ENCODE measurements at regions not wholly inside any gene's neighbourhood (a gene's known extent, or its start where the extent isn't known, plus 50 kb on each side); places are given as distances from the start of the nearest gene placed in this dataset.
A peak's percentile ranks its signal among the peaks of the same experiment; 100 is the strongest.

DNA sequence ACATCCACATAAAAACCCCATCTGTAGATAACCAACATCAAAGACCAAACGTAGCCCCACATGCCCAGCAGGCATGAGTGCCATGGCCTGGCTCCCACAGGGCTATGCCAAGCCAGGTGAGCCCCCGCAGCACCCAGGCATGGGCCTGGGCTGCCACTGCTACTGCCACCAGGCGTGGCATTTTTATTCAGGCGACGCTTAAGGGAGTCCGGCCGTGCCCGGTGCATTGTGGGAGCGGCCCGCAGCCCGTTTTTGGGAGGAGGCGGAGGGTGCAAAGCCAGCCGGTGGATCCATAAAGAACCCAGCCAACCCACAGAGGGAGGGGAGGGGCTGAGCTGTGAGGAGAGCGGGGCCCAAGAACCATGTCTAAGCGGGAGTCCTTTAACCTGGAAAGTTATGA is 83.6 kb downstream of the XIST start:
- Mint-ChIP-seq H3K27me3 (peaks cover 0 to 8% (median 8%) of the 10 kb centered on the region in 3 donors), H3K27ac (no peak overlapping the region), H3K36me3 (no peaks in the 10 kb centered on the region), H3K4me3 (no peak overlapping the region), H3K9me3 (peaks cover 0 to 12% (median 6%) of the 10 kb centered on the region in 7 donors), H3K4me1 (peaks cover 0 to 19% (median 13%) of the 10 kb centered on the region in 3 donors)
- no peak for DNase-seq
- ATAC-seq (ENCODE audit: low read depth in 2 of 2): no peak

DNA sequence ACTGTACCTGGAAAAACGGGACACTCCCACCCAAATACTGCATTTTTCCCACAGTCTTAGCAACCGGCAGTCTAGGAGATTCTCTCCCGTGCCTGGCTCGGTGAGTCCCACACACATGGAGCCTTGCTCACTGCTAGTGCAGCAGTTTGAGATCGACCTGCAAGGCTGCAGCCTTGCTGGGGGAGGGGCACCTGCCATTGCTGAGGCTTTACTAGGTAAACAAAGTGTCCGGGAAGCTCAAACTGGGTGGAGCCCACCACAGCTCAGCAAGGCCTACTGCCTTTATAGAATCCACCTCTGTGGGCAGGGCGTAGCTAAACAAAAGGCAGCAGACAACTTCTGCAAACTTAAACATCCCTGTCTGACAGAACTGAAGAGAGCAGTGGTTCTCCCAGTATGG is 84.4 kb downstream of the XIST start:
- DNase-seq (no peak), ATAC-seq (ENCODE audit: low read depth in 2 of 2) (no peak)
- Mint-ChIP-seq H3K36me3 (no peaks in the 10 kb centered on the region), H3K27ac (no peak overlapping the region), H3K4me1 (peaks cover 0 to 19% (median 13%) of the 10 kb centered on the region in 3 donors), H3K9me3 (peaks cover 0 to 14% (median 6%) of the 10 kb centered on the region in 7 donors), H3K4me3 (no peak overlapping the region), H3K27me3 (peaks cover 0 to 8% (median 3%) of the 10 kb centered on the region in 3 donors)

DNA sequence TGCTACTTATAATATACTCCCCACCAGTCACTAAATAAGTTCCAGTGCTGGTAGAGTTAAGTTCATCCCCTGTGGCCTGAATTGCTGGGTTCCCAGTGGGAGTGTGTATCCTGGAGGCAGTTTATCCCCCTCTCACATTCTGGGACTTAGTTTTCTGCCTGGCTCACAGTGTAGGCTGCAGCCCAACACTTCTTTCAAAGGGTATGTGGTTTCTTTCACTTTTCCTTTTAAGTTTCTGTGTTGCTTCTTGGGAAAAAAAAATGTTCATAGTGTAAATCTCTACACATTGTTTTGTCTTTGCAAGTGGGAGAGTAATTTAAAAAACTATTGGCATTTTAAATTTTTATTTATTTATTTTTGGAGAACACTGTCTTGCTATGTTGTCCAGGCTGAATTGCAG is 85.5 kb downstream of the XIST start:
- H3K4me3 Mint-ChIP-seq: peak overlapping the region in 2 of 8 donors; percentile 53 to 73
- H3K36me3 Mint-ChIP-seq: no peaks in the 10 kb centered on the region
- H3K27ac Mint-ChIP-seq: no peak overlapping the region
- ATAC-seq (ENCODE audit: low read depth in 2 of 2): no peak
- H3K9me3 Mint-ChIP-seq: peaks cover 0 to 13% (median 8%) of the 10 kb centered on the region in 7 donors
- H3K27me3 Mint-ChIP-seq: peaks cover 0 to 7% (median 0%) of the 10 kb centered on the region in 3 donors
- H3K4me1 Mint-ChIP-seq: peaks cover 0 to 19% (median 13%) of the 10 kb centered on the region in 3 donors
- no peak for DNase-seq

DNA sequence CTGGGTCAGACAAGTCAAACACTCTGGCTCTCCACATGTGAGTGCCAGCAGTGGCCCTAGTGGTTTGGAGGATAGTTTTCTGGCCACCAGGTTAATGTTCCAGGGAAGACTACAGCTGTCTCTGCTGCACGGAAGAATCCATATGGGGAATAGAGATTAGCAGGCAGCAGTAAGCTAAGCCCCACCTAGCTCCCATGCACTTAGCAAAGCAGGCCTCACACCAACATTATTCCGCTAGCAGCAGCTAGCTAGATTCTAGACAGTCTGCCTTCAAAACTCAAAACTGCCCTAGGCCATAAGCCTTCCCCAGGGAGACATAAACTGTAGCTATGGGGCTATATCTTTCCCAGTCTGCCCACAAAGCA is 86.1 kb downstream of the XIST start:
- Mint-ChIP-seq H3K27ac (no peak overlapping the region), H3K4me3 (peak overlapping the region in 1 of 8 donors; percentile 55), H3K9me3 (peaks cover 0 to 14% (median 6%) of the 10 kb centered on the region in 7 donors), H3K36me3 (no peaks in the 10 kb centered on the region), H3K27me3 (peaks cover 0 to 1% (median 0%) of the 10 kb centered on the region in 3 donors), H3K4me1 (peaks cover 0 to 19% (median 13%) of the 10 kb centered on the region in 3 donors)
- DNase-seq: no peak
- no peak for ATAC-seq (ENCODE audit: low read depth in 2 of 2)

DNA sequence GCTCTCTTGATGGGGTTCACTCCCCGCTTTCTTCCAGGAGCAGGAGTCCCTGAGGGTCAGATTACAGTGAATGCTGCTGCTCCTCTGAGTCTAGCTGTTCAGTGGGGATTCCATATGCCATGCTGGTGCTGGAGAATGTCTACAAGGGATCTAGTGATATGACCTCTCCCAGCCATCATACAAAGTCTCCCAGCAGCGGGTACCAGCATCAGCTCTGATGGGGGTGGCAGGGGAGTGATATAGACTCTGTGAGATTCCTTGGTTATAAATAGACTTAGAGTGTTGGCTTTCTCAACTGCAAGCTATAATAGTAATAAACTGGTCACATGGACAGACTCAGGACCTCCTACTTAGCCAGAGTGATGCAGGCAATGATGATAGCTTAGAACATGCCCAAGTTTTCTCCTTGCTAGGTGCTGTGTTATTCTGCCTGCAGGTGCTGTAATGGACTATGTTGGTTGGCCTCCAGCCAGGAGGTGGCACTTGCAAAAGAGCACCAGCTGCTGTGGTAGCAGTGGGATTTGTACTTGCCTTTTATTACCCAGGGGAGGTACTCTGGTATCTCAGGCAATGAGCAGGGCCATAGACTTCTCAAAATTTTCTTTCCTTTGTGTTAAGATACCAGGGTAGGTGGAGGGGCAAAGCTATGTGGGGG is 86.6 kb downstream of the XIST start:
- peaks cover 0 to 19% (median 13%) of the 10 kb centered on the region in 3 donors for H3K4me1 Mint-ChIP-seq
- no peak for DNase-seq
- no peak for ATAC-seq (ENCODE audit: low read depth in 2 of 2)
- H3K27ac Mint-ChIP-seq: peak overlapping the region in 2 of 6 donors; percentile 72 to 78
- no peaks in the 10 kb centered on the region for H3K36me3 Mint-ChIP-seq
- H3K9me3 Mint-ChIP-seq: peaks cover 0 to 17% (median 9%) of the 10 kb centered on the region in 7 donors
- no peaks in the 10 kb centered on the region for H3K27me3 Mint-ChIP-seq
- H3K4me3 Mint-ChIP-seq: peak overlapping the region in 2 of 8 donors; percentile 13 to 61

DNA sequence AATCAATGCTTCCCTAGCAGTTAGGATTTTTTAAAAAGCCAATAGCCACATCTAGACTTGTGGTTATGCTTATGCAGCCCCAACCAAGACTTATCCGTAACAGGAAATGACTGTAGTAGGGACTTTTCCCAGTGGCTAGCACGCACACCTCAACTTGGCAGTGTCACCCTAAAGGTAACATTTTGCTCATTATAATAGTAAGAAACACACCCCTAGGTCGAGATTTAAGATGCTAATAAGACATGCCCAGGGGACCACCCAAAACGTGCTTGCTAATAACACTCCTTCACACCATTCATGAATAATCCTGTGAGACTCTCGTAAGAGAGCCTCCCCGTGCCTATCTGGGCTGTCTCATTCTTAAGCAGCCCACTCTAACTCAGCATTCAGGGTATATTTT is 94.3 kb downstream of the XIST start:
- Mint-ChIP-seq H3K4me3 (no peak overlapping the region), H3K4me1 (no peaks in the 10 kb centered on the region), H3K9me3 (peaks cover 0 to 36% (median 15%) of the 10 kb centered on the region in 7 donors), H3K27ac (no peak overlapping the region), H3K27me3 (peaks cover 0 to 24% (median 6%) of the 10 kb centered on the region in 3 donors), H3K36me3 (no peaks in the 10 kb centered on the region)
- ATAC-seq (ENCODE audit: low read depth in 2 of 2): no peak
- DNase-seq: no peak
